Stimulated activated CD8-positive, alpha-beta memory T cell treated with anti-CD3 and anti-CD28 coated beads, Interleukin-2, amount 100 ng/mL, for 1 hour (primary cell): ENCODE measurements at regions not wholly inside any gene's neighbourhood (a gene's known extent, or its start where the extent isn't known, plus 50 kb on each side); places are given as distances from the start of the nearest gene placed in this dataset.

Experiments
- DNase-seq, 2 donors: peaks; one replicate each; pipeline ENCODE4 v3.0.0-alpha.2; 2020; ENCODE audit warnings: low read depth in 2 of 2

DNA sequence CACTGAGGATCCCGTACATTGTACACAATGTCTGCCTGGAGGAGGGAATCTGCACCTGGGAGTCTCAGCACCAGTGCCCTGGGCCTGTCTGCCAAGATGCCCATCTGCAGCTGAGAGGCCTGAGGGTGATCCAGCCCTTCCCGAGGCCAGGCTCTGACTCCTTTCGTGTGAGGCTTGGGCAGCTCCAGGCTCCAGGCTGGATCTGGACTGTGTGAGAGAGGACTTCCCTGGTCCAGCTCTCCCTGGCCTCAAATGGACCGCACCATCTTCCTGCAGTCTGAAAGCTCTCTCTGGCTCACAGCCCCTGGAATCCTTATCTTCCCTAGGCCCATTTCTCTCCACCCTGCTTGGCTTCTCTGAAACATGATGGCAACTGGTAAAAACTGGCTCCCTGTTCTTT is 324.6 kb downstream of the DYSF start:
- no peak for DNase-seq

GRCh38 chr2:71776227-71776626 is 322.9 kb downstream of the DYSF start:
- DNase-seq = no peak

GRCh38 chr2:71773218-71773617 is 319.9 kb downstream of the DYSF start:
- DNase-seq = no peak

- DNase-seq = no peak
Observed at GRCh38 chr2:71772510-71773172, 319.3 kb downstream of the DYSF start.

DNA sequence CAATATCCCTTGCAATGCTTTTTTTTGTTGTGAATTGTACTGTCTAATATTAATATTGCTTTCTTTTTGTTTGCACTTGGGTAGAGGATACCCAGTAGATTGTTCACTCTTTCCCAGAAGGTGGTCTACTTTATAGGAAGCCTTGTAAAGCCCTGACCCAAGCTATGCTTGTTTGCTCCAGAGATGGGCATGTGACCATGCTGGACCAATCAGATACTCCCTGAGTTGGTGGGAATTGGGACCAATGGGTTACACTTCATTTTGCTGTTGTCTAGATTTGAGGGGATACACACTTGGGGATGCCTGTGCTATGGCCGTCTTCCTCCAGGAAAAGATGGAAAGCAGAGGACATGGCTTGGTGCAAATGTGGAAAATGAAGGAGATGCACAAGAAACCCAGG is 314.3 kb downstream of the DYSF start:
- no peak for DNase-seq

- DNase-seq = no peak
Observed at GRCh38 chr2:71759060-71759459, 305.7 kb downstream of the DYSF start.

- no peak for DNase-seq
Observed at GRCh38 chr2:71757351-71757750, 304.0 kb downstream of the DYSF start.

- no peak for DNase-seq
Observed at GRCh38 chr2:71756280-71756906, 303.0 kb downstream of the DYSF start.

DNA sequence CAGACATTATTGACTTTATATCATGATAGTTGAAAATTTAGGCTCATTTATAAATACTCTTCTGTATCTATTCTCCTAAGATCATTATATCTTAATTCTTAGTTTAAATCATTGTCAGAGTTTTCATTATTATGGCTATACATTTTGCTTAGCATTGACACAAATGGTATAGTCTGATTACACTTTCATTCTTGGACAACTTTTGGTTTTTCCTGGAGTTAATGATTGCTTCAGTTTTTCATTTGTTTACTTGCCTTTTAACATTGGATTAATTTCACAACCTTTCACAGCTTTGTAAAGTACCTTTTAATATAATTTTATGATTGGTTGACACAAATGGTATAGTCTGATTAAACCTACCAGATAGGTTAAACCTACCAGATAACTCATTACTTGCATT is 298.2 kb downstream of the DYSF start:
- no peak for DNase-seq

DNA sequence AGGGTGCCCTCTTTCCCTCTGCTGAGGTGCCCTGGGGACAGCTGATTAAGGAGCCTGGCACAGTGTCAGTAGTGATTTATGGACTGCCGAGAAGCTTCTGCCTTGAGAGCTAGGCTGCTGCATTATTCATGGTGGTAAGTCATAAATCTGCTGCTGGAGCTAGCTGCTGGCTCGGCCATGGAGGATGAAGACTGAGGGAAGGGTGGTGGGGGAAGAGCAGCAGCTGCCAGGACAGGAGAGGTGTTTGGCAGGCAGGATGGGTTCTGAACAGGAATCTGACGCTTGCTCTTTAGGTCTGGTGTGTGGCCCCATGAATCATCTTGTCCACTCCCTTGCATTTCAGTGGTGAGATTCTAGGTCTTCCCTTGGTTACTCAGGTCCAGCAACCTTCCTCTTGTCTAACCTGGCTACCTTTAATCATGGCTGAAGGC is 296.3 kb downstream of the DYSF start:
- DNase-seq = no peak

GRCh38 chr2:71748227-71748626 is 294.9 kb downstream of the DYSF start:
- DNase-seq = no peak

GRCh38 chr2:71747559-71747958 is 294.2 kb downstream of the DYSF start:
- no peak for DNase-seq

DNA sequence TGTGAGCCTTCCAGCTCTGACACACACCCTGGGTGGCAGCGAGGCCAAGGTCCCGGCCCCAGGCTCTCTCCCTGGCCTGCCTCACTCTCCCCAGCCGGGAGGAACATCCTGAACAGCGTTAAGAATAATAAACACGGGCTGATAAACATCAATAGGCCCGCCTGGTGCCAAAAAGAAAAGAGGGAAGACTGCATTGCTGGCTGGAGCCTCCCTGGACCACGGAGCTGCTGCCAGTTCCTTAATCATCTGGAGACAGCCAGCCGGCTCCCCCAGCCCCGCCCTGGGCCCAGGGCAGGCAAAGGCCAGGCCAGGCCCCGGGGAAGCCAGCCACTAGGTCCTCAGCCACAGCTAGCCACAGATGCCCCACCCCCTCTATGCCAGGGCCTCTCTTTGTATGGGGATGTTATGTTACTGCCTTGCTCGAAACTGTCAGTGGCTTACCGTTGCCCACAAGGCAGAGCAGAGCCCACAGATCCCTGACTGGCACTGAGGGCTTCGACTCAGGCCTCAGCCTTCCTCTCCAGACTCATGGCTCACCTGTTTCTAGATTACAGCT is 293.7 kb downstream of the DYSF start:
- no peak for DNase-seq

DNA sequence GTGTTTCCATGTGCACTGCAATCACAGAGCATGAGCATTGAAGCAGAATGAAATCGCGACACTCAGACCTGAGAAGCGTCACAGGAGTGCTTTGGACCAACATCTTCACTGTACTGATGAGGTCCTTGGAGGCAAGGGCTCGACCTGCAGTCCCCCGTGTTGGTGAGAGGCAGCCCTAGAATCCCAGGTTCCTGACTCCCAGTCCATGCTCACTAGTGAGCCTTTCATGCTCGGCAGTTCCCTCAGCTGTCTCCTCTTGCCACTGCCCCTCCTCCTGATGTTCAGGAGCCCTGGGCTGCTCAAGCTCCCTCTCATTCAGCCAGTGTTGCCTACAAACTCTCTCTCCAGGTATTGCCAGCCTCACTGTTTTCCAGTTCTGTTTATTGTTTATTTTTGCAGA is 291.4 kb downstream of the DYSF start:
- no peak for DNase-seq

- no peak for DNase-seq
Observed at GRCh38 chr2:71743995-71744675, 290.8 kb downstream of the DYSF start.

GRCh38 chr2:71742953-71743601 is 289.7 kb downstream of the DYSF start:
- no peak for DNase-seq

GRCh38 chr2:71736986-71737385 is 283.6 kb downstream of the DYSF start:
- no peak for DNase-seq

DNA sequence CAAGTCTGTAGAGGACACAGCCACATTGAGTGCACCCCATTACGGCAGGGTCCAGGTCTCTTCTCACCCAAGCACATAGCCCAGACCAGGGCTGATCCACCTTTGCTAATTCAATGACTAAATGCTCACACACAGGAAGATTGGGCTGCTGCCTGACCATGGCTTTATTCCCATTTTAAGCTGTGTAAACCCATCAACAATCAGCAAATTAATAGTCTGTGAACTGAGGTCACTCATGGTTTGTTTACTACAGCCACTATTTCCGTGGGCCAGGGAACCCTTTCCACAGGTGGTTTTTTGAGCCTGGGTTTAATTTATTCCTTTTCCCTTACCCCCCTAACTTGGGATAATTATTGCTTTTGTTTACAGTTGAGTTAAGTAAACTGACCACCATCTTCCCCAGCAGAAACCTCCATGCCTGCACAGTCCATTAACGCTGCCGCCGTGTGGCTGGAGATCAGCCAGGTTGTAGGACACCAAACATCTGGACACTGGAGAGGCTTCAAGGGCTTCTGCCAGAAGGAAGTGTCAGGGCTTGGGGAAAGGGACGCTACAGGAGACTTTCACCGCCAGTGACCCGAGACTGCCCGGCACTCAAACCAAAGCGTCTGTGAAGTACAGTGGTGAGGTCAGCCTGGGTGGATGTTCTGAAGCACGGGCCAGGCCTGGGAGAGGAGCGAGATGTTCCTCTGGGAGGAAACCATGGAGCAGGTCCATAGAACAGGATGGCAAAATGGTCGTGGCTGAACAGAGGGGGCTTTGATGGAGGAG is 282.9 kb downstream of the DYSF start:
- DNase-seq = no peak
